HG02884 (cell line): ENCODE measurements at regions not wholly inside any gene's neighbourhood (a gene's known extent, or its start where the extent isn't known, plus 50 kb on each side); places are given as distances from the start of the nearest gene placed in this dataset.

Experiments
- ATAC-seq: cut with Tn5 transposase; IDR thresholded peaks from one replicate; pipeline ENCODE4 v1.9.1; 2021; ENCODE audit warnings: mild to moderate bottlenecking, moderate library complexity; ENCODE audit not compliant: unreplicated experiment

DNA sequence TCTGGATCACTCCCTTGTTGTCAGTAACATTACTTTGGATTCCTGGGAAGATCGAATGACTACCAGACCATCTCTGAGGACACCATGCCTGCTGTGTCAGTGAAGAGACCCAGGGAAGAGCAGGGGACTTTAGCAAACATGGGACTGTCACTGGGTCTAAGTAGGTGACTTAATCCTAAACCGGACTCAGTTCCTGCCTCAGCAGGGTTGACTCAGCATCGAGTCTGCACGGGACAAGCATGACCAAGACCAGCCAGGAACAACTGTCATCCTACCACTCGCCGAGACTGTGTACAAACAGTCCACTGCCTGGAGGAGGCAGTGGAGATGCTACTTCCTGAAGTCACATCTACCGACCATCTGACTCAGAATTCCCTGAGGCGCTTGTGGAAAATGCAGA is 53.2 kb upstream of the RAB4A start:
- ATAC-seq: no peak

DNA sequence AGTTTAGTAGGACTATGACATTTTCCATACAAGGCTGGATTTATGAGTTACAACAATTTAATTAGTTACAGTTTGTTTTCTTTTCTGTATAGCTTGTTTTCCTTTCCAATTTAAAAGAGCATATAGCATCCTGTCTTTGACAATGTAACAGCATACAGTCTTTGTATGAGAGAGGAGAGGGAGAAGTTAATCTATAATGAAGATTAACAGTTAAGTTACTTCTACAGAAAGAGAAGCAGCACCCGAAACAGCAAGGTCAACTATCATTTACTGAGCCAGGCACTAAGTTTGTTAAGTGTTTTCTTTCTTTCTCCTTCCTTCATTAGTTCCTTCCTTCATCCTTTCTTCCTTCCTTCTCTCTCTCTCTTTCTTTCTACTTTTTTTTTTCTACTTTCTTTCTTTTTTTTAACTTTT is 52.3 kb upstream of the RAB4A start:
- ATAC-seq: no peak

DNA sequence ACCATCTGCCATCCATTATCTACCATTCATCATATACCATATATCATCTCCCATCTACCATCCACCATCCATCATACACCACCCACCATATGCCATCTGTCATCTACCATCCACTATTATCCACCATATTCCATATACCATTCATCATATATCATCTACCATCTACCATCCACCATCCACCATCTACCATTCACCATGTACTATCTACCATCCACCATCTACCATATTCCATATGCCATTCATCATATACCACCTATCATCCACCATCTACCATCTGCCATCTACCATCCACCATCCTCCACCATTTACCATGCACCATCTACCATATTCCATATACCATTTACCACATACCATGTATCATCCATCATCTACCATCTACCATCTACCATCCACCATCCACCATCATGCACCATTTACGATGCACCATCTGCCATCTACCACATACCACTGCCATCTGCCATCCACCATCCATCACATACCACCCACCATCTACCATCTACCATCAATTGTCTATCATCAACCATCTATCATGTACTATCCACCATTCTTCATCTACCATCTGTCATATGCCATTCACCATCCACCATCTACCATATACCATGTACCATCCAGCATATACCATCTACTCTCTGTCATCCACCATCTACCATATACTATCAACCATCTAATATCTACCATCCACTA is 50.6 kb upstream of the RAB4A start:
- ATAC-seq: no peak

DNA sequence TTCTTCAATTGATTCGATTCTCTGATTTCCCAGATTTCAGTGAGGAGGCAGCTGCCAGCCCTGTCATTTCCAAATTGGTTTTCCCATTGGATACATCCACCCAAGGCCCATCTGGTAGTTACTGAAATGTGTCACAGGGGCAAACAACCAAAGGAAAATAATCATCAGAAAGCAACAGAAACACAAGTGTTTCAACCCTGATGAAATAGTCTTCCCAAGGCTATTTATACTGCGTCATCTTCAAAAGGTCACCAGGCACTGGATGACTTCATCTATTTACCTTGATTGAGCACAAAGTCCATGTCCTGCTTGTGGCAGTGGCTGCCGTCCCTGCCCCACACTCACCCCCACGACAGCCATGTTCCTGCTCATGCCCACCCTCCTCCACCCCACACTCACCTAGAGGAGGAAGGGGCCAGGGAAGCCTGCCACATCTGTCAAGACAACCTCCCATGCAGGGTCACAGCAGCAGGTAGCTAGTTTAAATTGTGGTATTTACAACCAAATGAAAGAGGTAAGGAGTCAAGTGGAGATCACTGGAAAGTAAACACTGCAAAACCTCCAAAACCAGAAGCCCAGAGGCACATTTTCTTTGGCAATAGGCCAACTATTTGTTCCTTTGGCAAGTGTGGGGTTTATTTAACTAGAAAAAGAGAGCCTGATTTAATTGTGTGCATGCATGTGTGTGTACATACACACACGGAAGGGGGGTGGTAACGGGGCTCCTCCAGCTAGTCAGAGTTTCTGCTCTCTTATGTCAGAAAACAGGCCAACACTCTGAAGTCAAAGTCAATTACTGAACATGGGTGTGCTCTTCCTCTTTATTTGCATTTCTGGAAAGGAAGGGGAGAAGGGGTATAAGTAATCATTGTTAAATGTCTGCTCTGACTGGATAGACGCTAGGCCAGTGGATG is 49.5 kb upstream of the RAB4A start:
- no peak for ATAC-seq
